HEK293 (cell line): ENCODE measurements at regions not wholly inside any gene's neighbourhood (a gene's known extent, or its start where the extent isn't known, plus 50 kb on each side); places are given as distances from the start of the nearest gene placed in this dataset.

ENCODE experiments used
- CTCF ChIA-PET: fragments of 350-600 bp; formaldehyde crosslinking; extraction: SDS; loops from one replicate; lab custom pipeline; 2021; ENCODE audit warnings: antibody characterized with exemption; lab: Yijun Ruan, JAX
- POLR2A ChIA-PET: fragments of 300-600 bp; formaldehyde crosslinking; extraction: SDS; loops from one replicate; lab custom pipeline; 2020; ENCODE audit warnings: antibody characterized with exemption, inconsistent platforms; lab: Yijun Ruan, JAX
- H3K27ac ChIP-seq: fragments of 200-500 bp; sonication (Bioruptor generic); 2 replicates; pipeline ENCODE4 v1.5.1; 2014; ENCODE audit warnings: low read depth, low read length, control low read depth, inconsistent platforms; ENCODE audit errors: extremely low read depth
- H3K36me3 ChIP-seq, 2 experiments: fragments of 200-500 bp in 1 of 2; sonication (Bioruptor generic) in 1 of 2; 1 replicate in 1 of 2; 2 replicates in 1 of 2; pipeline ENCODE4 v1.5.1; 2014 to 2017; ENCODE audit warnings: inconsistent platforms in 2 of 2, low read length in 2 of 2; ENCODE audit not compliant: control insufficient read depth in 2 of 2, insufficient read depth in 1 of 2
- H3K4me1 ChIP-seq: fragments of 200-500 bp; sonication (Bioruptor generic); 2 replicates; pipeline ENCODE4 v1.5.1; 2014; ENCODE audit warnings: mild to moderate bottlenecking, low read length, inconsistent platforms; ENCODE audit not compliant: control insufficient read depth, insufficient read depth
- H3K4me3 ChIP-seq: 2 replicates; pipeline ENCODE4 v1.5.1; 2011; ENCODE audit warnings: low read depth, mild to moderate bottlenecking, control low read depth, low read length, moderate library complexity
- H3K9me3 ChIP-seq: fragments of 200-500 bp; sonication (Bioruptor generic); 2 replicates; pipeline ENCODE4 v1.5.1; 2014; ENCODE audit warnings: low read depth, low read length, inconsistent platforms; ENCODE audit not compliant: control insufficient read depth, insufficient read depth
- IKZF3 ChIP-seq: fragments of 450-650 bp; IDR thresholded peaks from 2 replicates; pipeline ENCODE4 v1.5.0; 2018; ENCODE audit warnings: missing biosample characterization, mild to moderate bottlenecking, missing genetic modification characterization, moderate library complexity
- KLF9 ChIP-seq: fragments of 450-650 bp; formaldehyde crosslinking; IDR thresholded peaks from 2 replicates; pipeline ENCODE4 v1.5.1; 2016; ENCODE audit warnings: missing biosample characterization, missing genetic modification characterization, low read depth
- ZBTB1 ChIP-seq: fragments of 450-650 bp; formaldehyde crosslinking; IDR thresholded peaks from 2 replicates; pipeline ENCODE4 v1.5.1; 2016; ENCODE audit warnings: missing biosample characterization, missing genetic modification characterization
- ZBTB7A ChIP-seq: fragments of 450-650 bp; formaldehyde crosslinking; IDR thresholded peaks from 2 replicates; pipeline ENCODE4 v1.5.1; 2016; ENCODE audit warnings: low read depth, missing biosample characterization, missing genetic modification characterization
- ZNF223 ChIP-seq: fragments of 450-650 bp; formaldehyde crosslinking; IDR thresholded peaks from 2 replicates; pipeline ENCODE4 v1.5.1; 2016; ENCODE audit warnings: missing biosample characterization, missing genetic modification characterization
- ZNF280D ChIP-seq: fragments of 450-650 bp; formaldehyde crosslinking; IDR thresholded peaks from 2 replicates; pipeline ENCODE4 v1.5.1; 2016; ENCODE audit warnings: missing biosample characterization, missing genetic modification characterization
- ZNF501 ChIP-seq: fragments of 450-650 bp; formaldehyde crosslinking; IDR thresholded peaks from 2 replicates; pipeline ENCODE4 v1.5.1; 2016; ENCODE audit warnings: missing biosample characterization, missing genetic modification characterization
- ZNF549 ChIP-seq: fragments of 450-650 bp; IDR thresholded peaks from 2 replicates; pipeline ENCODE4 v1.5.1; 2018; ENCODE audit warnings: missing biosample characterization, missing genetic modification characterization, mild to moderate bottlenecking, inconsistent platforms, moderate library complexity
- ZNF560 ChIP-seq: fragments of 450-650 bp; formaldehyde crosslinking; IDR thresholded peaks from 2 replicates; pipeline ENCODE4 v1.5.1; 2017; ENCODE audit warnings: missing biosample characterization, missing genetic modification characterization, borderline replicate concordance
- ZNF629 ChIP-seq: fragments of 450-650 bp; formaldehyde crosslinking; IDR thresholded peaks from 2 replicates; pipeline ENCODE4 v1.5.1; 2017; ENCODE audit warnings: missing biosample characterization, missing genetic modification characterization
- ZNF654 ChIP-seq: fragments of 450-650 bp; formaldehyde crosslinking; IDR thresholded peaks from 2 replicates; pipeline ENCODE4 v1.5.1; 2016; ENCODE audit warnings: low read depth, missing biosample characterization, missing genetic modification characterization
- ZNF785 ChIP-seq: fragments of 450-650 bp; formaldehyde crosslinking; IDR thresholded peaks from 2 replicates; pipeline ENCODE4 v1.5.1; 2016; ENCODE audit warnings: missing biosample characterization, missing genetic modification characterization
- TF ChIP-seq, protein P1 (sequence below): fragments of 450-650 bp; IDR thresholded peaks from 2 replicates; pipeline ENCODE4 v1.5.1; 2018; ENCODE audit warnings: missing biosample characterization, missing genetic modification characterization
- TF ChIP-seq, protein P2 (sequence below): fragments of 450-650 bp; formaldehyde crosslinking; IDR thresholded peaks from 2 replicates; pipeline ENCODE4 v1.5.1; 2016; ENCODE audit warnings: missing biosample characterization, missing genetic modification characterization

GRCh38 chr5:135236228-135236907 is 162.7 kb downstream of the MACROH2A1 start:
- CTCF ChIA-PET, result interaction anchor here (1.0 kb wide), 1 partner anchor 26 kb away, joined by 3 read pairs; no protein-coding TSS in a partner anchor
- POLR2A ChIA-PET, result interaction anchor here (0.6 kb wide), 1 partner anchor 20 kb away, joined by 5 read pairs; no protein-coding TSS in a partner anchor
- no peaks in the 10 kb centered on the region for H3K9me3 ChIP-seq
- H3K4me3 ChIP-seq, result no peak overlapping the region
- no peaks in the 10 kb centered on the region for H3K36me3 ChIP-seq
- H3K27ac ChIP-seq, result no peak overlapping the region
- TF ChIP-seq ZNF549 (tag by site-specific recombination) (no peak), ZNF785 (no peak), ZBTB1 (tag by site-specific recombination) (no peak)
- peaks cover 5% of the 10 kb centered on the region; the same call in 1 of the 2 replicates for H3K4me1 ChIP-seq

- no peaks in the 10 kb centered on the region for H3K9me3 ChIP-seq
- no peak overlapping the region for H3K27ac ChIP-seq
- no peaks in the 10 kb centered on the region for H3K36me3 ChIP-seq
- CTCF ChIA-PET, result no interaction called here
- no peak for TF ChIP-seq KLF9 (tag by site-specific recombination)
- peaks cover 5% of the 10 kb centered on the region; the same call in 1 of the 2 replicates for H3K4me1 ChIP-seq
- H3K4me3 ChIP-seq, result no peak overlapping the region
- POLR2A ChIA-PET, result interaction anchor here (0.6 kb wide), 1 partner anchor 20 kb away, joined by 5 read pairs; no protein-coding TSS in a partner anchor
Measured at GRCh38 chr5:135235551-135236227, 163.3 kb downstream of the MACROH2A1 start.

DNA sequence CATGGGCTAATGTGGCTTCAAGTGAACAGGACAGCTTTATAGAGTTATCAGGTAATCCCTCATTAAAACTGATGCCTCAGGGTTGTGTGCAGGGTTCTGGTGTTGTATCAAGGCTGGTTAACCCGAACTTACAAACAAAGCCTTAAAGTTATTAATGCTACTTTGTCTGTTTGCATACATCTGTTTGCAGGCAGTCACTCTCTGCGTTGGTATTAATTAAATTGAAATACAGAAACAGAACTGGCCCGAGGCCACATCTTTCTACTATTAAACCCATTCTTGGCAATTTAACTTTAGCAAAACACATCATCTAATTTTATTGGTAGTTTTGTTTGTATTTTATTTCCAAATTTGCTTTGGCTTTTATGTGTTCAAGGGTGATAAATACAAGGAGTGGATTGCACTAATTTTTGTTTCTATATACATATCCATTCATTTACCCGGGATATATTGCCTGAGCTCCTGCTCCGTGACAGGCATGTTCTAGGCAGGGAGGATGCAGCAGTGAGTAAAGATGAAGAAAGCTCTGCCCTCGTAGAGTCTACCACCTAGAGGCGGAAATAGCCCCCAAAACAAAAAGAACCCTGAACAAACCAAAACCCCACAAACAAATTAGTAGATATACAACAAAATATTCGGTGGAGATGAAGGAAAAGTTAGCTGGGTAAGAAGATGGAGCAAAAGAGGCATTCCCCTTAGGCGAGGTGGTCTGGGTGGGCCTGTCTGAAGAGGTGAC is 164.2 kb downstream of the MACROH2A1 start:
- peaks cover 5% of the 10 kb centered on the region; the same call in 1 of the 2 replicates for H3K4me1 ChIP-seq

More for the DNA sequence above, 164.2 kb downstream of the MACROH2A1 start:
- no peak overlapping the region for H3K4me3 ChIP-seq
- no peaks in the 10 kb centered on the region for H3K9me3 ChIP-seq
- POLR2A ChIA-PET, result no interaction called here
- H3K27ac ChIP-seq, result no peak overlapping the region
- CTCF ChIA-PET, result no interaction called here
- no peaks in the 10 kb centered on the region for H3K36me3 ChIP-seq
- TF ChIP-seq IKZF3 (tag by site-specific recombination) (no peak), ZNF654 (no peak), ZNF501 (no peak), ZNF223 (tag by site-specific recombination) (no peak), ZNF280D (tag by site-specific recombination) (no peak), ZBTB7A (no peak), ZNF629 (no peak), ZNF560 (tag by site-specific recombination) (no peak)
- TF ChIP-seq, protein P1, sequence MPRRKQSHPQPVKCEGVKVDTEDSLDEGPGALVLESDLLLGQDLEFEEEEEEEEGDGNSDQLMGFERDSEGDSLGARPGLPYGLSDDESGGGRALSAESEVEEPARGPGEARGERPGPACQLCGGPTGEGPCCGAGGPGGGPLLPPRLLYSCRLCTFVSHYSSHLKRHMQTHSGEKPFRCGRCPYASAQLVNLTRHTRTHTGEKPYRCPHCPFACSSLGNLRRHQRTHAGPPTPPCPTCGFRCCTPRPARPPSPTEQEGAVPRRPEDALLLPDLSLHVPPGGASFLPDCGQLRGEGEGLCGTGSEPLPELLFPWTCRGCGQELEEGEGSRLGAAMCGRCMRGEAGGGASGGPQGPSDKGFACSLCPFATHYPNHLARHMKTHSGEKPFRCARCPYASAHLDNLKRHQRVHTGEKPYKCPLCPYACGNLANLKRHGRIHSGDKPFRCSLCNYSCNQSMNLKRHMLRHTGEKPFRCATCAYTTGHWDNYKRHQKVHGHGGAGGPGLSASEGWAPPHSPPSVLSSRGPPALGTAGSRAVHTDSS (tag by site-specific recombination), result no peak
- TF ChIP-seq, protein P2, sequence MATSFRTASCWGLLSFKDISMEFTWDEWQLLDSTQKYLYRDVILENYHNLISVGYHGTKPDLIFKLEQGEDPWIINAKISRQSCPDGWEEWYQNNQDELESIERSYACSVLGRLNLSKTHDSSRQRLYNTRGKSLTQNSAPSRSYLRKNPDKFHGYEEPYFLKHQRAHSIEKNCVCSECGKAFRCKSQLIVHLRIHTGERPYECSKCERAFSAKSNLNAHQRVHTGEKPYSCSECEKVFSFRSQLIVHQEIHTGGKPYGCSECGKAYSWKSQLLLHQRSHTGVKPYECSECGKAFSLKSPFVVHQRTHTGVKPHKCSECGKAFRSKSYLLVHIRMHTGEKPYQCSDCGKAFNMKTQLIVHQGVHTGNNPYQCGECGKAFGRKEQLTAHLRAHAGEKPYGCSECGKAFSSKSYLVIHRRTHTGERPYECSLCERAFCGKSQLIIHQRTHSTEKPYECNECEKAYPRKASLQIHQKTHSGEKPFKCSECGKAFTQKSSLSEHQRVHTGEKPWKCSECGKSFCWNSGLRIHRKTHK, result no peak
